SK-N-SH treated with all-trans-retinoic acid at 6 μM for 48 hours (cell line): ENCODE measurements at regions not wholly inside any gene's neighbourhood (a gene's known extent, or its start where the extent isn't known, plus 50 kb on each side); places are given as distances from the start of the nearest gene placed in this dataset.

Source experiments
- ATAC-seq: fragments of 200-7000 bp; cut with Tn5 transposase; 3 replicates; pipeline ENCODE4 v1.9.1; 2020; ENCODE audit warnings: mild to moderate bottlenecking, moderate library complexity
- ARNTL ChIP-seq: fragments of 450-650 bp; formaldehyde crosslinking; IDR thresholded peaks from 2 replicates; pipeline ENCODE4 v1.5.0; 2020; ENCODE audit warnings: low read depth, mild to moderate bottlenecking, moderate library complexity, borderline replicate concordance
- CSDC2 ChIP-seq: fragments of 250-450 bp; sonication (Bioruptor Pico); IDR thresholded peaks from 2 replicates; pipeline ENCODE4 v1.5.0; 2020; ENCODE audit warnings: mild to moderate bottlenecking, moderate library complexity
- CSRNP3 ChIP-seq: fragments of 250-450 bp; sonication (Bioruptor Pico); IDR thresholded peaks from 2 replicates; pipeline ENCODE4 v1.5.1; 2021; ENCODE audit warnings: mild to moderate bottlenecking, moderate library complexity
- ESRRG ChIP-seq: fragments of 250-450 bp; sonication (Bioruptor Pico); IDR thresholded peaks from 2 replicates; pipeline ENCODE4 v1.6.1; 2021; ENCODE audit warnings: mild to moderate bottlenecking
- GLIS3 ChIP-seq: fragments of 250-450 bp; sonication (Bioruptor Pico); IDR thresholded peaks from 2 replicates; pipeline ENCODE4 v1.5.0; 2020; ENCODE audit warnings: mild to moderate bottlenecking, moderate library complexity
- ISL1 ChIP-seq: fragments of 250-450 bp; sonication (Bioruptor Pico); IDR thresholded peaks from 2 replicates; pipeline ENCODE4 v2.1.2; 2022; ENCODE audit warnings: mild to moderate bottlenecking, moderate library complexity
- OSR1 ChIP-seq: fragments of 250-450 bp; sonication (Bioruptor Pico); IDR thresholded peaks from 2 replicates; pipeline ENCODE4 v1.8.0; 2022; ENCODE audit warnings: moderate library complexity, mild to moderate bottlenecking, inconsistent platforms
- PATZ1 ChIP-seq: fragments of 250-450 bp; sonication (Bioruptor Pico); IDR thresholded peaks from 2 replicates; pipeline ENCODE4 v1.8.0; 2020; ENCODE audit warnings: mild to moderate bottlenecking, moderate library complexity, borderline replicate concordance
- PPARA ChIP-seq: fragments of 250-450 bp; sonication (Bioruptor Pico); IDR thresholded peaks from 2 replicates; pipeline ENCODE4 v1.5.0; 2020; ENCODE audit warnings: mild to moderate bottlenecking, borderline replicate concordance
- RARB ChIP-seq: fragments of 250-450 bp; sonication (Bioruptor Pico); IDR thresholded peaks from 2 replicates; pipeline ENCODE4 v1.8.0; 2021; ENCODE audit warnings: mild to moderate bottlenecking, moderate library complexity
- SNAI2 ChIP-seq: fragments of 250-450 bp; sonication (Bioruptor Pico); IDR thresholded peaks from 2 replicates; pipeline ENCODE4 v1.5.0; 2020; ENCODE audit warnings: mild to moderate bottlenecking, moderate library complexity
- TCF4 ChIP-seq: fragments of 250-450 bp; sonication (Bioruptor Pico); IDR thresholded peaks from 2 replicates; pipeline ENCODE4 v1.8.0; 2021; ENCODE audit warnings: mild to moderate bottlenecking, moderate library complexity, borderline replicate concordance
- TOX ChIP-seq: fragments of 250-450 bp; sonication (Bioruptor Pico); IDR thresholded peaks from 2 replicates; pipeline ENCODE4 v1.8.0; 2021; ENCODE audit warnings: mild to moderate bottlenecking, moderate library complexity, borderline replicate concordance
- TSHZ2 ChIP-seq: fragments of 250-450 bp; sonication (Bioruptor Pico); IDR thresholded peaks from 2 replicates; pipeline ENCODE4 v1.5.0; 2020; ENCODE audit warnings: mild to moderate bottlenecking, moderate library complexity
- ZC3H10 ChIP-seq: fragments of 250-450 bp; sonication (Bioruptor Pico); IDR thresholded peaks from 2 replicates; pipeline ENCODE4 v1.5.1; 2021; ENCODE audit warnings: mild to moderate bottlenecking, moderate library complexity
- ZFP3 ChIP-seq: fragments of 250-450 bp; sonication (Bioruptor Pico); IDR thresholded peaks from 2 replicates; pipeline ENCODE4 v1.5.0; 2020; ENCODE audit warnings: mild to moderate bottlenecking, moderate library complexity
- ZFP30 ChIP-seq: fragments of 450-650 bp; formaldehyde crosslinking; IDR thresholded peaks from 2 replicates; pipeline ENCODE4 v1.5.0; 2022; ENCODE audit warnings: mild to moderate bottlenecking, moderate library complexity
- ZNF565 ChIP-seq: fragments of 450-650 bp; formaldehyde crosslinking; conservative IDR thresholded peaks from 2 replicates; pipeline ENCODE4 v1.5.0; 2020; ENCODE audit warnings: low read depth, mild to moderate bottlenecking, moderate library complexity
- ZNF70 ChIP-seq: fragments of 450-650 bp; formaldehyde crosslinking; IDR thresholded peaks from 2 replicates; pipeline ENCODE4 v1.5.0; 2020; ENCODE audit warnings: mild to moderate bottlenecking, moderate library complexity
- ZNF8 ChIP-seq: fragments of 450-650 bp; formaldehyde crosslinking; IDR thresholded peaks from 2 replicates; pipeline ENCODE4 v1.5.0; 2020; ENCODE audit warnings: mild to moderate bottlenecking, moderate library complexity

- ATAC-seq: no peak; the same call in 2 of the 3 replicates
- TF ChIP-seq ZFP30 (CRISPR knock-in tag) (no peak), ZNF70 (CRISPR knock-in tag) (no peak), CSDC2 (CRISPR knock-in tag) (no peak), OSR1 (no peak), PPARA (CRISPR knock-in tag) (no peak), GLIS3 (CRISPR knock-in tag) (no peak), ESRRG (CRISPR knock-in tag) (no peak), ISL1 (CRISPR knock-in tag) (peak; percentile 44)
- TF ChIP-seq, all 23 proteins: peak for 1
Observed at GRCh38 chr10:60718886-60719285, 59.4 kb upstream of the CDK1 start.

- no peak for TF ChIP-seq ESRRG (CRISPR knock-in tag)
- TF ChIP-seq PPARA (CRISPR knock-in tag): no peak
- no peak for TF ChIP-seq ZFP3
- TF ChIP-seq GLIS3 (CRISPR knock-in tag): no peak
- no peak for TF ChIP-seq TSHZ2 (CRISPR knock-in tag)
- no peak for TF ChIP-seq OSR1
- TF ChIP-seq RARB (CRISPR knock-in tag): no peak
- TF ChIP-seq SNAI2 (CRISPR knock-in tag): no peak
- no peak for TF ChIP-seq TCF4 (CRISPR knock-in tag)
- TF ChIP-seq ZNF8 (CRISPR knock-in tag): no peak
- no peak for TF ChIP-seq TOX (CRISPR knock-in tag)
- TF ChIP-seq ZC3H10: no peak
- TF ChIP-seq ZNF70 (CRISPR knock-in tag): no peak
- TF ChIP-seq ISL1 (CRISPR knock-in tag): no peak
- ATAC-seq: no peak
Observed at GRCh38 chr10:60717852-60718251, 60.4 kb upstream of the CDK1 start.

- no peak for TF ChIP-seq RARB (CRISPR knock-in tag)
- no peak for TF ChIP-seq ZNF565 (CRISPR knock-in tag)
- no peak for TF ChIP-seq ZNF70 (CRISPR knock-in tag)
- TF ChIP-seq OSR1: no peak
- no peak for TF ChIP-seq ISL1 (CRISPR knock-in tag)
- TF ChIP-seq TSHZ2 (CRISPR knock-in tag): no peak
Observed at GRCh38 chr10:60714233-60714632, 64.0 kb upstream of the CDK1 start.

GRCh38 chr10:60711496-60711895, 66.8 kb upstream of the CDK1 start:
- TF ChIP-seq TCF4 (CRISPR knock-in tag): no peak
- no peak for TF ChIP-seq ISL1 (CRISPR knock-in tag)
- ATAC-seq: no peak

More at GRCh38 chr10:60714233-60714632, 64.0 kb upstream of the CDK1 start:
- ATAC-seq: no peak

- ATAC-seq: no peak
- TF ChIP-seq PATZ1 (CRISPR knock-in tag) (no peak), TOX (CRISPR knock-in tag) (no peak), ZFP3 (no peak)
Observed at GRCh38 chr10:60710041-60710440, 68.2 kb upstream of the CDK1 start.

- no peak for ATAC-seq
- TF ChIP-seq RARB (CRISPR knock-in tag) (no peak), OSR1 (no peak), ZNF70 (CRISPR knock-in tag) (no peak), CSRNP3 (no peak), GLIS3 (CRISPR knock-in tag) (no peak), ARNTL (CRISPR knock-in tag) (no peak)
Observed at GRCh38 chr10:60708666-60709065, 69.6 kb upstream of the CDK1 start.
